Activated B cell treated with CpG ODN at 0.5 μM for 24 hours (primary cell): ENCODE measurements at regions not wholly inside any gene's neighbourhood (a gene's known extent, or its start where the extent isn't known, plus 50 kb on each side); places are given as distances from the start of the nearest gene placed in this dataset.

Experiments
- ATAC-seq: fragments of 200-7000 bp; cut with Tn5 transposase; one replicate; pipeline ENCODE4 v1.10.0; 2021; ENCODE audit warnings: low read depth, mild to moderate bottlenecking, moderate library complexity
- CTCF ChIA-PET: fragments of 350-600 bp; sonication (Branson Sonifier 250); formaldehyde crosslinking; loops from one replicate; lab custom pipeline; 2021; ENCODE audit warnings: antibody characterized with exemption; lab: Charles Lee
- POLR2A ChIA-PET: fragments of 350-600 bp; sonication (Branson Sonifier 250); formaldehyde crosslinking; loops from one replicate; lab custom pipeline; 2021; ENCODE audit warnings: antibody characterized with exemption; lab: Charles Lee
- DNase-seq: peaks from one replicate; pipeline ENCODE4 v3.0.0; 2022
- H3K27ac Mint-ChIP-seq: one replicate; pipeline ENCODE4 v1.8.0; 2020; ENCODE audit warnings: mixed read lengths
- H3K27me3 Mint-ChIP-seq: one replicate; pipeline ENCODE4 v1.8.0; 2021; ENCODE audit warnings: mixed read lengths
- H3K36me3 Mint-ChIP-seq: one replicate; pipeline ENCODE4 v1.8.0; 2021; ENCODE audit warnings: low read depth, mixed read lengths
- H3K4me1 Mint-ChIP-seq: one replicate; pipeline ENCODE4 v1.8.0; 2021; ENCODE audit warnings: mixed read lengths
- H3K4me3 Mint-ChIP-seq: one replicate; pipeline ENCODE4 v1.8.0; 2020; ENCODE audit warnings: mild to moderate bottlenecking, mixed read lengths
- H3K9me3 Mint-ChIP-seq: one replicate; pipeline ENCODE4 v1.8.0; 2020; ENCODE audit warnings: mixed read lengths
- CTCF ChIP-seq: fragments of 200-600 bp; IDR thresholded peaks from one replicate; pipeline ENCODE4 v1.8.0; 2022; ENCODE audit warnings: antibody characterized with exemption, mild to moderate bottlenecking
- intact Hi-C: fragments of 100-400 bp; cut with micrococcal nuclease; formaldehyde crosslinking; loops from one replicate; pipeline ENCODE4 v1.15.1; 2024

GRCh38 chr16:9567666-9568065, 476.2 kb downstream of the HAPSTR1 start:
- intact Hi-C loops = no loop called here
- DNase-seq (no peak), ATAC-seq (no peak)
- H3K9me3 Mint-ChIP-seq = no peaks in the 10 kb centered on the region
- TF ChIP-seq CTCF = no peak
- H3K27ac Mint-ChIP-seq = no peak overlapping the region
- POLR2A ChIA-PET = no interaction called here
- H3K4me3 Mint-ChIP-seq = no peak overlapping the region
- H3K4me1 Mint-ChIP-seq = no peaks in the 10 kb centered on the region
- H3K36me3 Mint-ChIP-seq = no peaks in the 10 kb centered on the region
- CTCF ChIA-PET = no interaction called here
- H3K27me3 Mint-ChIP-seq = no peaks in the 10 kb centered on the region

DNA sequence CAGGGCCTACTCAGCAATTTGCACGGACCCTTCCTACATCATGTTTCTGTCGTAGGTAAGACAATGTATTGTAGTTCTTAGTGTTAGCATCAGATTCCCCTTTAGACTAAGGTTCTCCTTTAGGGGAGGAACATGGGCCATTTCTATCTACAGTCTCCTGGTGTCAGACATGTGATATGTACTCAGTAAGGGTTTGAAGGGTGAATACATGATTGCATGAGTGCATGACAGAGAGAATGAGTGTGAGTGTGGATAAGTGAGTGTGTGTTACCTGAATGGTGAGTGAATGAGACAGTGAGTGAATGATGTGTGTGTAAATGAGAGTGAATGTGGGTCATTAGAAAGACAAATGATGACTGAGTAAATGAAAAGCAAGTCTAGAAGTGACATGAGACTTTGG, 476.8 kb downstream of the HAPSTR1 start:
- ChIA-PET POLR2A (no interaction called here), CTCF (no interaction called here)
- Mint-ChIP-seq H3K27me3 (no peaks in the 10 kb centered on the region), H3K27ac (no peak overlapping the region), H3K4me3 (no peak overlapping the region), H3K9me3 (no peaks in the 10 kb centered on the region), H3K36me3 (no peaks in the 10 kb centered on the region), H3K4me1 (no peaks in the 10 kb centered on the region)
- DNase-seq = no peak
- intact Hi-C loops = no loop called here
- no peak for ATAC-seq
- TF ChIP-seq CTCF = no peak

- Mint-ChIP-seq H3K9me3 (no peaks in the 10 kb centered on the region), H3K4me3 (no peak overlapping the region), H3K27me3 (no peaks in the 10 kb centered on the region), H3K27ac (no peak overlapping the region), H3K36me3 (no peaks in the 10 kb centered on the region), H3K4me1 (no peaks in the 10 kb centered on the region)
- no peak for DNase-seq
- intact Hi-C loops = no loop called here
- ChIA-PET POLR2A (no interaction called here), CTCF (no interaction called here)
- no peak for ATAC-seq
- TF ChIP-seq CTCF = no peak
Measured at GRCh38 chr16:9570521-9570920, 479.1 kb downstream of the HAPSTR1 start.

DNA sequence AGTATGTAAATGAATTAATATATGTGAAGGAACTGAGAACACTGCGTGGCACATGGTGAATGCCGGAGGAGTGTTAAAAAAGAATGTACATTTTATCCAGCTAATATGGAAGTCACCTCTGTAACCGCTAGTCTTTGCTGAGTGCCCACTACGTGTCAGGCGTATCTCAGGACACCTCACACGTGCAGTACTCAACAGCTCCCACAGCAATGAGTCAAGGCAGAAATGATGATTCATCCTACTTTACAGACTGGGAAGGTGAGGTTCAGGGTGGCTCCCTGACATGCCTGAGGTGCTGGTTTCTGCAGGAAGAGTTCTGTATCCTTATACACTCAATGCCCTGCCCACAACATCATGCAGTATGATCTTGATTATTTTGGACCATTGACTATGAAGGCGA, 487.0 kb downstream of the HAPSTR1 start:
- Mint-ChIP-seq H3K9me3 (no peaks in the 10 kb centered on the region), H3K27ac (no peak overlapping the region), H3K4me1 (no peaks in the 10 kb centered on the region), H3K27me3 (no peaks in the 10 kb centered on the region), H3K4me3 (no peak overlapping the region), H3K36me3 (no peaks in the 10 kb centered on the region)
- TF ChIP-seq CTCF = no peak
- ChIA-PET POLR2A (interaction anchor here (0.6 kb wide), 1 partner anchor 510 kb away, joined by 14 read pairs; no protein-coding TSS in a partner anchor), CTCF (no interaction called here)
- ATAC-seq = no peak
- no peak for DNase-seq
- intact Hi-C loops = no loop called here

DNA sequence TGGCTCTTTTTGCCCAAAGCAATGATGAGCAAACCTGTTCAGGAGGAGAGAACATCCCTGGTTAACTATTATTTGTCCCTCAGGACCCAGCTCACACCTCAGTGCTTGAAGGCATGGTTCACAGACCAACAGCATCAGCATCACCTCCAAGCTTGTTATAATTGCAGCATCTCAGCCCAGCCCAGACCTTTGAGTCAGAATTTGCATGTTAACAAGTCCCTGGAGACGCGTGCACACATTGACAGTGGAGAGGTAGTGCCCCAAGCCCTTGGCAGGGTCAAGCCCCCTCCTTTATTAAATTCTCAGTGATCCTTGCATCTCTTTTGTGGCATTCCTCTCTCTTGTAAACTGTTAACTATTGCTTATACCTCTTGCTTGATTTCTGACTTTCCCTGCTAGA, 488.6 kb downstream of the HAPSTR1 start:
- intact Hi-C loops = no loop called here
- ChIA-PET POLR2A (no interaction called here), CTCF (no interaction called here)
- no peak overlapping the region for H3K27ac Mint-ChIP-seq
- DNase-seq (no peak), ATAC-seq (no peak)
- no peaks in the 10 kb centered on the region for H3K27me3 Mint-ChIP-seq
- no peaks in the 10 kb centered on the region for H3K36me3 Mint-ChIP-seq
- H3K4me1 Mint-ChIP-seq = no peaks in the 10 kb centered on the region
- H3K4me3 Mint-ChIP-seq = no peak overlapping the region
- no peaks in the 10 kb centered on the region for H3K9me3 Mint-ChIP-seq
- no peak for TF ChIP-seq CTCF
